HEK293 (cell line): ENCODE measurements at regions not wholly inside any gene's neighbourhood (a gene's known extent, or its start where the extent isn't known, plus 50 kb on each side); places are given as distances from the start of the nearest gene placed in this dataset.

Experiments used
- CTCF ChIA-PET: fragments of 350-600 bp; formaldehyde crosslinking; extraction: SDS; loops from one replicate; lab custom pipeline; 2021; ENCODE audit warnings: antibody characterized with exemption; lab: Yijun Ruan, JAX
- POLR2A ChIA-PET: fragments of 300-600 bp; formaldehyde crosslinking; extraction: SDS; loops from one replicate; lab custom pipeline; 2020; ENCODE audit warnings: antibody characterized with exemption, inconsistent platforms; lab: Yijun Ruan, JAX
- H3K27ac ChIP-seq: fragments of 200-500 bp; sonication (Bioruptor generic); 2 replicates; pipeline ENCODE4 v1.5.1; 2014; ENCODE audit warnings: low read depth, low read length, control low read depth, inconsistent platforms; ENCODE audit errors: extremely low read depth
- H3K36me3 ChIP-seq, 2 experiments: fragments of 200-500 bp in 1 of 2; sonication (Bioruptor generic) in 1 of 2; 1 replicate in 1 of 2; 2 replicates in 1 of 2; pipeline ENCODE4 v1.5.1; 2014 to 2017; ENCODE audit warnings: inconsistent platforms in 2 of 2, low read length in 2 of 2; ENCODE audit not compliant: control insufficient read depth in 2 of 2, insufficient read depth in 1 of 2
- H3K4me1 ChIP-seq: fragments of 200-500 bp; sonication (Bioruptor generic); 2 replicates; pipeline ENCODE4 v1.5.1; 2014; ENCODE audit warnings: mild to moderate bottlenecking, low read length, inconsistent platforms; ENCODE audit not compliant: control insufficient read depth, insufficient read depth
- H3K4me3 ChIP-seq: 2 replicates; pipeline ENCODE4 v1.5.1; 2011; ENCODE audit warnings: low read depth, mild to moderate bottlenecking, control low read depth, low read length, moderate library complexity
- H3K9me3 ChIP-seq: fragments of 200-500 bp; sonication (Bioruptor generic); 2 replicates; pipeline ENCODE4 v1.5.1; 2014; ENCODE audit warnings: low read depth, low read length, inconsistent platforms; ENCODE audit not compliant: control insufficient read depth, insufficient read depth
- ELK4 ChIP-seq: IDR thresholded peaks from 2 replicates; pipeline ENCODE4 v1.6.1; 2011; ENCODE audit warnings: mild to moderate bottlenecking, low read depth, low read length, borderline replicate concordance
- GLI2 ChIP-seq: fragments of 450-650 bp; formaldehyde crosslinking; IDR thresholded peaks from 2 replicates; pipeline ENCODE4; 2017; ENCODE audit warnings: missing biosample characterization, missing genetic modification characterization, low read depth, borderline replicate concordance
- GLIS2 ChIP-seq: fragments of 450-650 bp; formaldehyde crosslinking; IDR thresholded peaks from 2 replicates; pipeline ENCODE4 v1.5.1; 2016; ENCODE audit warnings: missing biosample characterization, missing genetic modification characterization
- HOXD13 ChIP-seq: sonication (generic); formaldehyde crosslinking; IDR thresholded peaks from 2 replicates; pipeline ENCODE4 v1.8.0; 2022; ENCODE audit warnings: missing genetic modification reagents, borderline replicate concordance
- IKZF3 ChIP-seq: fragments of 450-650 bp; IDR thresholded peaks from 2 replicates; pipeline ENCODE4 v1.5.0; 2018; ENCODE audit warnings: missing biosample characterization, mild to moderate bottlenecking, missing genetic modification characterization, moderate library complexity
- KLF16 ChIP-seq: fragments of 450-650 bp; formaldehyde crosslinking; IDR thresholded peaks from 2 replicates; pipeline ENCODE4 v1.5.1; 2017; ENCODE audit warnings: missing biosample characterization, missing genetic modification characterization
- PRDM1 ChIP-seq: fragments of 450-650 bp; formaldehyde crosslinking; IDR thresholded peaks from 2 replicates; pipeline ENCODE4; 2016; ENCODE audit warnings: missing biosample characterization, missing genetic modification characterization
- PRDM10 ChIP-seq: fragments of 450-650 bp; formaldehyde crosslinking; IDR thresholded peaks from 2 replicates; pipeline ENCODE4 v1.5.1; 2016; ENCODE audit warnings: missing biosample characterization, missing genetic modification characterization
- SCRT2 ChIP-seq: fragments of 450-650 bp; formaldehyde crosslinking; IDR thresholded peaks from 2 replicates; pipeline ENCODE4 v1.5.1; 2016; ENCODE audit warnings: missing biosample characterization, missing genetic modification characterization
- ZBTB21 ChIP-seq: fragments of 450-650 bp; formaldehyde crosslinking; IDR thresholded peaks from 2 replicates; pipeline ENCODE4 v1.5.1; 2017; ENCODE audit warnings: missing biosample characterization, missing genetic modification characterization
- ZBTB7A ChIP-seq: fragments of 450-650 bp; formaldehyde crosslinking; IDR thresholded peaks from 2 replicates; pipeline ENCODE4 v1.5.1; 2016; ENCODE audit warnings: low read depth, missing biosample characterization, missing genetic modification characterization
- ZFP37 ChIP-seq: fragments of 450-650 bp; formaldehyde crosslinking; IDR thresholded peaks from 2 replicates; pipeline ENCODE4 v1.5.1; 2016; ENCODE audit warnings: missing biosample characterization, missing genetic modification characterization
- ZNF157 ChIP-seq: fragments of 450-650 bp; formaldehyde crosslinking; IDR thresholded peaks from 2 replicates; pipeline ENCODE4 v1.5.1; 2016; ENCODE audit warnings: missing biosample characterization, missing genetic modification characterization
- ZNF202 ChIP-seq: fragments of 450-650 bp; formaldehyde crosslinking; IDR thresholded peaks from 2 replicates; pipeline ENCODE4 v1.5.1; 2016; ENCODE audit warnings: missing biosample characterization, missing genetic modification characterization, borderline replicate concordance
- ZNF248 ChIP-seq: fragments of 450-650 bp; formaldehyde crosslinking; IDR thresholded peaks from 2 replicates; pipeline ENCODE4 v1.5.1; 2017; ENCODE audit warnings: missing biosample characterization, missing genetic modification characterization
- ZNF426 ChIP-seq: fragments of 450-650 bp; formaldehyde crosslinking; IDR thresholded peaks from 2 replicates; pipeline ENCODE4 v1.5.1; 2017; ENCODE audit warnings: missing biosample characterization, missing genetic modification characterization, mild to moderate bottlenecking, inconsistent platforms, moderate library complexity
- ZNF433 ChIP-seq: fragments of 450-650 bp; formaldehyde crosslinking; IDR thresholded peaks from 2 replicates; pipeline ENCODE4 v1.5.1; 2016; ENCODE audit warnings: missing biosample characterization, missing genetic modification characterization, low read depth
- ZNF473 ChIP-seq: fragments of 450-650 bp; formaldehyde crosslinking; IDR thresholded peaks from 2 replicates; pipeline ENCODE4 v1.5.1; 2017; ENCODE audit warnings: missing biosample characterization, missing genetic modification characterization
- ZNF610 ChIP-seq: fragments of 450-650 bp; formaldehyde crosslinking; IDR thresholded peaks from 2 replicates; pipeline ENCODE4 v1.5.1; 2016; ENCODE audit warnings: missing biosample characterization, missing genetic modification characterization, borderline replicate concordance
- ZNF623 ChIP-seq: fragments of 450-650 bp; formaldehyde crosslinking; IDR thresholded peaks from 2 replicates; pipeline ENCODE4 v1.5.1; 2016; ENCODE audit warnings: missing biosample characterization, missing genetic modification characterization
- ZNF791 ChIP-seq: fragments of 450-650 bp; formaldehyde crosslinking; IDR thresholded peaks from 2 replicates; pipeline ENCODE4 v1.5.1; 2016; ENCODE audit warnings: missing biosample characterization, missing genetic modification characterization
- TF ChIP-seq, protein P1 (sequence below): fragments of 450-650 bp; formaldehyde crosslinking; IDR thresholded peaks from 2 replicates; pipeline ENCODE4 v1.5.1; 2016; ENCODE audit warnings: missing biosample characterization, missing genetic modification characterization
- TF ChIP-seq, protein P2 (sequence below): fragments of 450-650 bp; formaldehyde crosslinking; IDR thresholded peaks from 2 replicates; pipeline ENCODE4 v1.5.1; 2016; ENCODE audit warnings: missing biosample characterization, missing genetic modification characterization
- TF ChIP-seq, protein P3 (sequence below): fragments of 450-650 bp; formaldehyde crosslinking; IDR thresholded peaks from 2 replicates; pipeline ENCODE4 v1.5.1; 2016; ENCODE audit warnings: missing biosample characterization, missing genetic modification characterization, borderline replicate concordance

DNA sequence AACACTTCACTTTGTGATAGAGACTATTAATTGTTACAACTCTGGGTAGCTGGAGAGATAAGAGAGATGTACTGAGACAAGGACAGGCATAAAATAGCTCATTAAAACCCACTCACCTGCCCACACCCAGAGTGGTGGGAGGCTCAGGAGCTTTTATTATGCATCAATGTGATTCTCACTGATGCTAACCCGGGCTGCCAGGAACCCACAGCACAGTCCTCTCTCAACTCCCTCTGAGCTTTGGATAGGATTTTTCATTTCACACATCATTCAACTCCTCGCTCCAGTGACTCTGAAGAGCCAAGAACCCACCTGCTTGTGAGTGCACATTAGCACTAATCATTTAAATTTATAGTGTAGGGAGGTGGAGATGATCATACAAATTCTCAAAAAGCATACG is 827.9 kb downstream of the FLRT2 start:
- POLR2A ChIA-PET: no interaction called here
- TF ChIP-seq, protein P1, sequence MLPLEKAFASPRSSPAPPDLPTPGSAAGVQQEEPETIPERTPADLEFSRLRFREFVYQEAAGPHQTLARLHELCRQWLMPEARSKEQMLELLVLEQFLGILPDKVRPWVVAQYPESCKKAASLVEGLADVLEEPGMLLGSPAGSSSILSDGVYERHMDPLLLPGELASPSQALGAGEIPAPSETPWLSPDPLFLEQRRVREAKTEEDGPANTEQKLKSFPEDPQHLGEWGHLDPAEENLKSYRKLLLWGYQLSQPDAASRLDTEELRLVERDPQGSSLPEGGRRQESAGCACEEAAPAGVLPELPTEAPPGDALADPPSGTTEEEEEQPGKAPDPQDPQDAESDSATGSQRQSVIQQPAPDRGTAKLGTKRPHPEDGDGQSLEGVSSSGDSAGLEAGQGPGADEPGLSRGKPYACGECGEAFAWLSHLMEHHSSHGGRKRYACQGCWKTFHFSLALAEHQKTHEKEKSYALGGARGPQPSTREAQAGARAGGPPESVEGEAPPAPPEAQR: no peak
- no peak for TF ChIP-seq PRDM1 (tag by site-specific recombination)
- TF ChIP-seq ZNF433 (tag by site-specific recombination): no peak
- TF ChIP-seq ZNF426: no peak
- no peak for TF ChIP-seq GLI2 (tag by site-specific recombination)
- no peak for TF ChIP-seq ZNF610 (tag by site-specific recombination)
- TF ChIP-seq, protein P2, sequence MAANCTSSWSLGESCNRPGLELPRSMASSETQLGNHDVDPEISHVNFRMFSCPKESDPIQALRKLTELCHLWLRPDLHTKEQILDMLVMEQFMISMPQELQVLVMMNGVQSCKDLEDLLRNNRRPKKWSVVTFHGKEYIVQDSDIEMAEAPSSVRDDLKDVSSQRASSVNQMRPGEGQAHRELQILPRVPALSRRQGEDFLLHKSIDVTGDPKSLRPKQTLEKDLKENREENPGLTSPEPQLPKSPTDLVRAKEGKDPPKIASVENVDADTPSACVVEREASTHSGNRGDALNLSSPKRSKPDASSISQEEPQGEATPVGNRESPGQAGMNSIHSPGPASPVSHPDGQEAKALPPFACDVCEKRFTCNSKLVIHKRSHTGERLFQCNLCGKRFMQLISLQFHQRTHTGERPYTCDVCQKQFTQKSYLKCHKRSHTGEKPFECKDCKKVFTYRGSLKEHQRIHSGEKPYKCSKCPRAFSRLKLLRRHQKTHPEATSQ (tag by site-specific recombination): no peak
- no peak for TF ChIP-seq SCRT2 (tag by site-specific recombination)
- TF ChIP-seq ZNF157 (tag by site-specific recombination): no peak
- Histone ChIP-seq H3K4me1 (no peaks in the 10 kb centered on the region), H3K9me3 (no peaks in the 10 kb centered on the region), H3K36me3 (no peaks in the 10 kb centered on the region), H3K27ac (no peak overlapping the region), H3K4me3 (no peak overlapping the region)
- CTCF ChIA-PET: no interaction called here

DNA sequence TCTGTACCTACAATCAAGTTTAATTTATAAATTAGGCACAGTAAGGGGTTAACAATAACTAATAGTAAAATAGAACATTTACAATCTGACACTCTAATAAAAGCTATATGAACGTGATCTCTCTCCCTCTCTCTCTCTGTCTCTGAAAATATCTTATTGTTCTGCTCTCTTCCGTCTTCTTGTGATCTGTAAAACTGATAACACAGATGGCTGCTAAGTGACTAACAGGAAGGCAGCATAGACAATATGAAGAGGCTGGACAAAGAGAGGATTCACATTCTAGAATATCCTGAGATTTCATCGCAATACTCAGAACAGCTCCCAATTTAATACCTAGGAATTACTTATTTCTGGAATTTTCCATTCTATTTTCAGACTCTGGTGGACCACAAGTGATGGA is 827.2 kb downstream of the FLRT2 start:
- Histone ChIP-seq H3K4me3 (no peak overlapping the region), H3K36me3 (no peaks in the 10 kb centered on the region), H3K4me1 (no peaks in the 10 kb centered on the region), H3K9me3 (no peaks in the 10 kb centered on the region), H3K27ac (no peak overlapping the region)
- ChIA-PET CTCF (no interaction called here), POLR2A (no interaction called here)
- TF ChIP-seq IKZF3 (tag by site-specific recombination) (no peak), ZNF248 (tag by site-specific recombination) (no peak), HOXD13 (CRISPR knock-in tag) (no peak), ELK4 (no peak), PRDM10 (tag by site-specific recombination) (no peak), ZNF473 (tag by site-specific recombination) (no peak), ZNF623 (tag by site-specific recombination) (no peak), ZNF791 (tag by site-specific recombination) (no peak), ZBTB21 (tag by site-specific recombination) (no peak), KLF16 (no peak), ZBTB7A (no peak), ZFP37 (no peak), ZNF202 (tag by site-specific recombination) (no peak), GLIS2 (no peak)
- TF ChIP-seq, protein P3, sequence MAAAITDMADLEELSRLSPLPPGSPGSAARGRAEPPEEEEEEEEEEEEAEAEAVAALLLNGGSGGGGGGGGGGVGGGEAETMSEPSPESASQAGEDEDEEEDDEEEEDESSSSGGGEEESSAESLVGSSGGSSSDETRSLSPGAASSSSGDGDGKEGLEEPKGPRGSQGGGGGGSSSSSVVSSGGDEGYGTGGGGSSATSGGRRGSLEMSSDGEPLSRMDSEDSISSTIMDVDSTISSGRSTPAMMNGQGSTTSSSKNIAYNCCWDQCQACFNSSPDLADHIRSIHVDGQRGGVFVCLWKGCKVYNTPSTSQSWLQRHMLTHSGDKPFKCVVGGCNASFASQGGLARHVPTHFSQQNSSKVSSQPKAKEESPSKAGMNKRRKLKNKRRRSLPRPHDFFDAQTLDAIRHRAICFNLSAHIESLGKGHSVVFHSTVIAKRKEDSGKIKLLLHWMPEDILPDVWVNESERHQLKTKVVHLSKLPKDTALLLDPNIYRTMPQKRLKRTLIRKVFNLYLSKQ (tag by site-specific recombination): no peak
